Caco-2 (cell line): ENCODE measurements at regions not wholly inside any gene's neighbourhood (a gene's known extent, or its start where the extent isn't known, plus 50 kb on each side); places are given as distances from the start of the nearest gene placed in this dataset.

Experiments
- BruUV-seq: library from RNA; stranded (reverse); fragments of 400-500 nt; replicated peaks from 2 replicates; lab custom pipeline; 2021; lab: Mats Ljungman, UMichigan
- CTCF ChIA-PET: fragments of 300-600 bp; sonication (Branson Sonifier 250); formaldehyde crosslinking; loops from one replicate; lab custom pipeline; 2022; ENCODE audit warnings: antibody characterized with exemption; lab: Charles Lee
- POLR2A ChIA-PET: fragments of 300-600 bp; sonication (Branson Sonifier 250); formaldehyde crosslinking; loops from one replicate; lab custom pipeline; 2022; ENCODE audit warnings: antibody characterized with exemption; lab: Charles Lee
- DNase-seq, 2 experiments: peaks; one replicate each; pipeline versions ENCODE4 v3.0.0 to v3.0.0-alpha.2; 2020 to 2022
- H3K27me3 ChIP-seq: replicated peaks from 2 replicates; pipeline ENCODE4 v1.6.0; 2011; ENCODE audit warnings: low read length; ENCODE audit not compliant: control insufficient read depth, insufficient read depth
- H3K36me3 ChIP-seq: 2 replicates; pipeline ENCODE4 v1.5.1; 2011; ENCODE audit warnings: low read length; ENCODE audit not compliant: control insufficient read depth, insufficient read depth
- H3K4me1 ChIP-seq: fragments of 250-450 bp; sonication (Bioruptor Pico); 2 replicates; pipeline ENCODE4 v1.5.1; 2020; ENCODE audit warnings: mild to moderate bottlenecking
- H3K4me3 ChIP-seq: 2 replicates; pipeline ENCODE4 v1.5.1; 2011; ENCODE audit warnings: low read depth, mild to moderate bottlenecking, control low read depth, low read length
- H3K9me3 ChIP-seq: fragments of 250-450 bp; sonication (Bioruptor Pico); 2 replicates; pipeline ENCODE4 v1.5.1; 2020; ENCODE audit warnings: mild to moderate bottlenecking, moderate library complexity
- H3K27ac Mint-ChIP-seq: one replicate; pipeline ENCODE4 v1.8.0; 2022; ENCODE audit warnings: mixed read lengths; ENCODE audit not compliant: unreplicated experiment
- H3K27me3 Mint-ChIP-seq: one replicate; pipeline ENCODE4 v1.8.0; 2022; ENCODE audit warnings: mixed read lengths; ENCODE audit not compliant: insufficient read depth, unreplicated experiment
- H3K36me3 Mint-ChIP-seq: one replicate; pipeline ENCODE4 v1.8.0; 2022; ENCODE audit warnings: mild to moderate bottlenecking, mixed read lengths; ENCODE audit not compliant: insufficient read depth, unreplicated experiment
- H3K4me1 Mint-ChIP-seq: one replicate; pipeline ENCODE4 v1.8.0; 2022; ENCODE audit warnings: low read depth, mixed read lengths; ENCODE audit not compliant: unreplicated experiment
- H3K4me3 Mint-ChIP-seq: one replicate; pipeline ENCODE4 v1.8.0; 2022; ENCODE audit warnings: mild to moderate bottlenecking, moderate library complexity, mixed read lengths; ENCODE audit not compliant: unreplicated experiment
- H3K9me3 Mint-ChIP-seq: one replicate; pipeline ENCODE4 v1.8.0; 2022; ENCODE audit warnings: mixed read lengths; ENCODE audit not compliant: unreplicated experiment
- intact Hi-C: fragments of 100-400 bp; cut with micrococcal nuclease; formaldehyde crosslinking; loops from one replicate; pipeline ENCODE4 v1.10.0; 2022; ENCODE audit not compliant: unreplicated experiment
- TF ChIP-seq, protein P1 (sequence below), 2 experiments: fragments of 200-600 bp in 1 of 2; IDR thresholded peaks; 1 replicate in 1 of 2; 2 replicates in 1 of 2; pipeline versions ENCODE4 v1.5.1 to v1.8.0; 2011 to 2022; ENCODE audit warnings: antibody characterized with exemption in 1 of 2, control low read depth in 1 of 2, inconsistent platforms in 1 of 2, low read depth in 1 of 2, low read length in 1 of 2, mild to moderate bottlenecking in 1 of 2, moderate library complexity in 1 of 2; ENCODE audit not compliant: insufficient read depth in 1 of 2, severe bottlenecking in 1 of 2, unreplicated experiment in 1 of 2

- CTCF ChIA-PET = no interaction called here
- no peaks in the 10 kb centered on the region for H3K4me1 Mint-ChIP-seq
- H3K27me3 Mint-ChIP-seq = no peaks in the 10 kb centered on the region
- TF ChIP-seq, protein P1, sequence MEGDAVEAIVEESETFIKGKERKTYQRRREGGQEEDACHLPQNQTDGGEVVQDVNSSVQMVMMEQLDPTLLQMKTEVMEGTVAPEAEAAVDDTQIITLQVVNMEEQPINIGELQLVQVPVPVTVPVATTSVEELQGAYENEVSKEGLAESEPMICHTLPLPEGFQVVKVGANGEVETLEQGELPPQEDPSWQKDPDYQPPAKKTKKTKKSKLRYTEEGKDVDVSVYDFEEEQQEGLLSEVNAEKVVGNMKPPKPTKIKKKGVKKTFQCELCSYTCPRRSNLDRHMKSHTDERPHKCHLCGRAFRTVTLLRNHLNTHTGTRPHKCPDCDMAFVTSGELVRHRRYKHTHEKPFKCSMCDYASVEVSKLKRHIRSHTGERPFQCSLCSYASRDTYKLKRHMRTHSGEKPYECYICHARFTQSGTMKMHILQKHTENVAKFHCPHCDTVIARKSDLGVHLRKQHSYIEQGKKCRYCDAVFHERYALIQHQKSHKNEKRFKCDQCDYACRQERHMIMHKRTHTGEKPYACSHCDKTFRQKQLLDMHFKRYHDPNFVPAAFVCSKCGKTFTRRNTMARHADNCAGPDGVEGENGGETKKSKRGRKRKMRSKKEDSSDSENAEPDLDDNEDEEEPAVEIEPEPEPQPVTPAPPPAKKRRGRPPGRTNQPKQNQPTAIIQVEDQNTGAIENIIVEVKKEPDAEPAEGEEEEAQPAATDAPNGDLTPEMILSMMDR (IDR thresholded peaks at IDR 0.05; ENCODE audit: insufficient read depth in 1 of 2, low read depth in 1 of 2, low read length in 1 of 2, severe bottlenecking in 1 of 2, unreplicated experiment in 1 of 2) = no peak
- POLR2A ChIA-PET = no interaction called here
- Histone ChIP-seq H3K4me3 (no peak overlapping the region), H3K4me1 (no peaks in the 10 kb centered on the region), H3K36me3 (no peaks in the 10 kb centered on the region), H3K27me3 (no peaks in the 10 kb centered on the region), H3K9me3 (no peaks in the 10 kb centered on the region)
- no TSS peak for BruUV-seq
- intact Hi-C loops = no loop called here
- no peak overlapping the region for H3K4me3 Mint-ChIP-seq
- no peak overlapping the region for H3K27ac Mint-ChIP-seq
- no peaks in the 10 kb centered on the region for H3K36me3 Mint-ChIP-seq
- H3K9me3 Mint-ChIP-seq = no peaks in the 10 kb centered on the region
- DNase-seq = no peak
Measured at GRCh38 chr18:75802681-75803080, 375.2 kb upstream of the SMIM21 start.

DNA sequence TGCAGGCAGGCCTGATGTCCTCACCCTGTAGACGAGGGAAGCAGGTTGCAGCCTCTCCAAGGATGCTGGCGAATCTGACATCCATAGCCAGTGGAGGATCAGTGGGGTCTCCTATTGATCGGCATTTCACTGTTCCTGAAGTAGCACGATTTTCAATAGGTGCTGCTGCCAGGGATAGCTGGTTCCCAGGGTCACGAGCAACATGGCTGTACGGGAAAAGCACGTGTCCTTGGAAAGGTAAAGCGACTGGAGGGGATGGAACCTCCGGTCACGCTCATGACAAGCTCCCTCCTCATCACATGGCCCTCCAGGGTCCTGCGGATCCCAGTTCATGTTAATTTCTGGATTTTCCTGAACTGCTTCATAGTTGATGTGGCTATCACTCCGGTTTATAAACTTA lies 373.7 kb upstream of the SMIM21 start:
- Histone ChIP-seq H3K4me3 (no peak overlapping the region), H3K27me3 (no peaks in the 10 kb centered on the region), H3K9me3 (no peaks in the 10 kb centered on the region), H3K4me1 (no peaks in the 10 kb centered on the region), H3K36me3 (no peaks in the 10 kb centered on the region)
- POLR2A ChIA-PET = no interaction called here
- intact Hi-C loops = no loop called here
- Mint-ChIP-seq H3K27me3 (no peaks in the 10 kb centered on the region), H3K4me3 (no peak overlapping the region), H3K9me3 (peaks cover 8% of the 10 kb centered on the region), H3K4me1 (no peaks in the 10 kb centered on the region), H3K27ac (no peak overlapping the region), H3K36me3 (no peaks in the 10 kb centered on the region)
- BruUV-seq = no TSS peak
- no peak for DNase-seq
- TF ChIP-seq, protein P1 (IDR thresholded peaks at IDR 0.05; ENCODE audit: insufficient read depth in 1 of 2, low read depth in 1 of 2, low read length in 1 of 2, severe bottlenecking in 1 of 2, unreplicated experiment in 1 of 2) = no peak
- CTCF ChIA-PET = no interaction called here

- ChIA-PET POLR2A (no interaction called here), CTCF (no interaction called here)
- Histone ChIP-seq H3K27me3 (no peaks in the 10 kb centered on the region), H3K36me3 (no peaks in the 10 kb centered on the region), H3K4me3 (no peak overlapping the region), H3K4me1 (no peaks in the 10 kb centered on the region), H3K9me3 (no peaks in the 10 kb centered on the region)
- Mint-ChIP-seq H3K27me3 (no peaks in the 10 kb centered on the region), H3K4me1 (no peaks in the 10 kb centered on the region), H3K9me3 (peaks cover 9% of the 10 kb centered on the region), H3K36me3 (no peaks in the 10 kb centered on the region), H3K27ac (no peak overlapping the region), H3K4me3 (no peak overlapping the region)
- BruUV-seq = no TSS peak
- intact Hi-C loops = no loop called here
- TF ChIP-seq, protein P1 (IDR thresholded peaks at IDR 0.05; ENCODE audit: insufficient read depth in 1 of 2, low read depth in 1 of 2, low read length in 1 of 2, severe bottlenecking in 1 of 2, unreplicated experiment in 1 of 2) = no peak
- no peak for DNase-seq
Measured at GRCh38 chr18:75800331-75800648, 372.8 kb upstream of the SMIM21 start.
